Suppressor macrophage (primary cell): ENCODE measurements at regions not wholly inside any gene's neighbourhood (a gene's known extent, or its start where the extent isn't known, plus 50 kb on each side); places are given as distances from the start of the nearest gene placed in this dataset.

Experiments used
- DNase-seq, 4 experiments: peaks; one replicate each; pipeline ENCODE4 v3.0.0-alpha.2; 2020 to 2022

DNA sequence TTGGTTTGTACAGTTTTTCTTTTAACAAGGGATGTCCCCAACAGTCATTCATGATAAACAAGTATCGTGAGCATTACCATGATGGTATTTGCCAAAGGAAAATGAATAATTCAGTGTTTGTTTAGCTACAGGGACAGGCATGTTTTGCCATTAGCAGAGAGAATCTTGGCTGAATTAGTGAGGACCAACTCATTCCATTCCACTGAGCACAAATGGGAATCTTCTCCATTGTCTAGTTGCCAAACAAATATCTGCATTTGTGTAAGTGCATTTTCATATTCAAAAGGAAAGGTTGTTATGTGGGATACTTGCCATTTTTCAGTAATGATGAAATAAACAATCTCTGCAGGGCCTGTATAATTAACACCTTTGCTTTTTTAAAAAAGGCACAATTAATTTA is 1762.6 kb downstream of the RPA4 start:
- no peak for DNase-seq

DNA sequence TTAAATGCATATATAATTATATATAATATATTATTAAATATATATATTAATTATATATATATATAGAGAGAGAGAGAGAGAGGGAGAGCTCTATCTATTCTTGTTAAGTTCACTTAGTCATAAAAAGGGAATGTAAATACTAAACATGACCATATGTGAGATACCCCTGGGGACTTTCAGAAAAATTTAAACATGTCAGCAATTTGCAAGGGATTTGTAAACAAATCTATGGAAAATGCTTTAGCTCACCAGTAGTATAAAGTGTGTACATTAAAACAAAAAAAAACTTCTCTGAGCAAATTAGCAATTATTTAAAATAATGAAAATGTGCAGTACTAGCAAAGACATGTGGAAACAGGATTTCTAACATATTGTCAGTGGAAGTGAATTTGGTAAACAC is 1755.5 kb downstream of the PCDH19 start:
- DNase-seq: no peak
